Activated T-cell treated with anti-CD3 and anti-CD28 coated beads, Interleukin-2, amount 50 U/mL, for 72 hours (primary cell): ENCODE measurements at regions not wholly inside any gene's neighbourhood (a gene's known extent, or its start where the extent isn't known, plus 50 kb on each side); places are given as distances from the start of the nearest gene placed in this dataset.

Experiments
- ATAC-seq, 2 donors: fragments of 150-1000 bp; cut with Tn5 transposase; replicated peaks in 1 of 2; 2 replicates each; pipeline ENCODE4 v1.10.0; 2021; ENCODE audit warnings: moderate library complexity in 2 of 2, mild to moderate bottlenecking in 1 of 2
- DNase-seq, 2 donors: peaks; one replicate each; pipeline ENCODE4 v3.0.0; 2021 to 2022; ENCODE audit warnings: mixed read lengths in 1 of 2
- H3K27ac Mint-ChIP-seq: one replicate; pipeline ENCODE4 v1.8.0; 2022; ENCODE audit warnings: mild to moderate bottlenecking, moderate library complexity, mixed read lengths
- H3K27me3 Mint-ChIP-seq: one replicate; pipeline ENCODE4 v1.8.0; 2022; ENCODE audit warnings: low read depth, mixed read lengths
- H3K36me3 Mint-ChIP-seq, 2 donors: one replicate each; pipeline ENCODE4 v1.8.0; 2022; ENCODE audit warnings: mixed read lengths in 2 of 2, mild to moderate bottlenecking in 1 of 2; ENCODE audit not compliant: insufficient read depth in 2 of 2
- H3K4me1 Mint-ChIP-seq: one replicate; pipeline ENCODE4 v1.8.0; 2022; ENCODE audit warnings: low read depth, mixed read lengths
- H3K4me3 Mint-ChIP-seq, 2 donors: one replicate each; pipeline ENCODE4 v1.8.0; 2022; ENCODE audit warnings: mild to moderate bottlenecking in 2 of 2, mixed read lengths in 2 of 2, moderate library complexity in 2 of 2
- H3K9me3 Mint-ChIP-seq, 2 donors: one replicate each; pipeline ENCODE4 v1.8.0; 2022; ENCODE audit warnings: mixed read lengths in 2 of 2

DNA sequence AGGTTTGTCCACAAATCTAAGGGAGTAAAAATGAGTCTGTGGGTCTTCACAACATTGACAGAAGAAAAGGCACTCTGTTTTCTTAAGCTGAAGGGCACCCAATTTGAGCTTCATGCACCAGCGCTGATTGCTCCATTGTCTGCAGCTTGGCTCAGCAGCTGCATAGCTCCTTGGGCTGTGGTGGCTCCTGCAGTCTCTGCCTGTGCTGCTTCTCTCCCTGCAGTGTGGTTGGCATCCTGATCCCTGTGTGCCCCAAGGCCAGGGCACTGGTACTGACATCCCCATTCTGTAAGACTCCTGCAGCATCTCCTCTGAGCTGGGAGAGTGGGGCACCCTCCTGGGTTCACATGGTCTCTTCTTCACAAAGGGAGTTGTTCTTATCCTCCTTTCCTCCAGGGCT, 83.2 kb upstream of the B3GAT2 start:
- Mint-ChIP-seq H3K4me1 (no peaks in the 10 kb centered on the region), H3K27ac (no peak overlapping the region), H3K27me3 (peaks cover 14% of the 10 kb centered on the region), H3K36me3 (no peaks in the 10 kb centered on the region), H3K9me3 (no peaks in the 10 kb centered on the region), H3K4me3 (no peak overlapping the region)
- DNase-seq (no peak), ATAC-seq (no peak)

- no peak overlapping the region for H3K4me3 Mint-ChIP-seq
- H3K9me3 Mint-ChIP-seq = no peaks in the 10 kb centered on the region
- H3K27ac Mint-ChIP-seq = no peak overlapping the region
- H3K4me1 Mint-ChIP-seq = no peaks in the 10 kb centered on the region
- H3K27me3 Mint-ChIP-seq = peaks cover 14% of the 10 kb centered on the region
- ATAC-seq = no peak
- H3K36me3 Mint-ChIP-seq = no peaks in the 10 kb centered on the region
- no peak for DNase-seq
These were observed 84.0 kb upstream of the B3GAT2 start for GRCh38 chr6:71040841-71041240.

- no peaks in the 10 kb centered on the region for H3K4me1 Mint-ChIP-seq
- no peaks in the 10 kb centered on the region for H3K36me3 Mint-ChIP-seq
- no peak overlapping the region for H3K27ac Mint-ChIP-seq
These were observed 87.0 kb upstream of the B3GAT2 start for GRCh38 chr6:71043902-71044301.

GRCh38 chr6:71044753-71045152, 87.9 kb upstream of the B3GAT2 start:
- H3K4me1 Mint-ChIP-seq = no peaks in the 10 kb centered on the region
- H3K9me3 Mint-ChIP-seq = no peaks in the 10 kb centered on the region
- no peak for DNase-seq
- H3K27me3 Mint-ChIP-seq = peaks cover 12% of the 10 kb centered on the region
- no peaks in the 10 kb centered on the region for H3K36me3 Mint-ChIP-seq
- ATAC-seq = no peak
- H3K4me3 Mint-ChIP-seq = no peak overlapping the region
- H3K27ac Mint-ChIP-seq = no peak overlapping the region

More at GRCh38 chr6:71043902-71044301, 87.0 kb upstream of the B3GAT2 start:
- DNase-seq (no peak), ATAC-seq (no peak)
- Mint-ChIP-seq H3K9me3 (no peaks in the 10 kb centered on the region), H3K4me3 (no peak overlapping the region), H3K27me3 (peaks cover 12% of the 10 kb centered on the region)

DNA sequence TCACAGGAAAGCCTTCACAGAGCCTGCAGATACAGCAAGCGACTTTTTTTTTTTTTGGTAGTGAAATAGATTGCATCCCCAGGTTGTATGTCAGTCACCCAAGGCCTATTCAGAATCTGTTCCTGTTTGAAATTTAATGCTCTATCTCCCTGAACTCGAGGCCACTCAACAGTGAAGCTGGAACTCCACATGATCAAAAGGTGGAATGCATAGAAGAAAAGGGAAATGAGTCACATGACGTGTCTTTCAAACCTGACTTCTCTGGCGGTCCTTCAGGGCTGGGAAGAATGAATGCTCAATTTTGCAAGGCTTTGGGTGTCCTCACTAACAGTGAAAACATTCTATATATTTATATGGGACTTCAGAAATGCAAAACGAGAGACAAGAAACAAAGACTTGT, 88.4 kb upstream of the B3GAT2 start:
- Mint-ChIP-seq H3K4me1 (no peaks in the 10 kb centered on the region), H3K27me3 (peaks cover 12% of the 10 kb centered on the region), H3K9me3 (no peaks in the 10 kb centered on the region), H3K27ac (no peak overlapping the region), H3K36me3 (no peaks in the 10 kb centered on the region), H3K4me3 (no peak overlapping the region)
- no peak for ATAC-seq
- DNase-seq = no peak

DNA sequence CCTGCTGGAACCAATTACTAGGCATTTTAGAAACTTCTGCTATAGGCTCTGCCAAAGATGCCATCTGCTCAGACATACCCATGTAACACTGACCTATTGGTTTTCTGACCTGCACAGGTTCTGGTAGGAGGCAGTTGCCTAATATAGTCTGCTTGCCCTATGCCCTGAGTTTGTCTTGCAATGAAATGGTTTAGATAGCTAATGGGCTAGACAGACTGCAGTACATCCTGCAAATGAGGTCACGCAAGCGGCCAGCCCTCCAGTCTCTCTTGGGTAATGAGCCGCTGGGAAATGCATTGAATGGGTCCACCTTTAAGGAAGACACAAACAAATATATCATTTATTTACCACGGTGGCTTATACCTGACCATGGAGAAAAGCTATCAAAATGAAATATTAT, 90.6 kb upstream of the B3GAT2 start:
- H3K4me1 Mint-ChIP-seq = no peaks in the 10 kb centered on the region
- DNase-seq (no peak), ATAC-seq (no peak)
- no peak overlapping the region for H3K4me3 Mint-ChIP-seq
- H3K36me3 Mint-ChIP-seq = no peaks in the 10 kb centered on the region
- no peak overlapping the region for H3K27ac Mint-ChIP-seq
- H3K27me3 Mint-ChIP-seq = peaks cover 6% of the 10 kb centered on the region
- H3K9me3 Mint-ChIP-seq = no peaks in the 10 kb centered on the region

- no peak for DNase-seq
- Mint-ChIP-seq H3K27me3 (peaks cover 6% of the 10 kb centered on the region), H3K4me1 (no peaks in the 10 kb centered on the region), H3K9me3 (no peaks in the 10 kb centered on the region), H3K4me3 (no peak overlapping the region), H3K36me3 (no peaks in the 10 kb centered on the region), H3K27ac (no peak overlapping the region)
- ATAC-seq = no peak
These were observed 91.7 kb upstream of the B3GAT2 start for GRCh38 chr6:71048320-71049164.

DNA sequence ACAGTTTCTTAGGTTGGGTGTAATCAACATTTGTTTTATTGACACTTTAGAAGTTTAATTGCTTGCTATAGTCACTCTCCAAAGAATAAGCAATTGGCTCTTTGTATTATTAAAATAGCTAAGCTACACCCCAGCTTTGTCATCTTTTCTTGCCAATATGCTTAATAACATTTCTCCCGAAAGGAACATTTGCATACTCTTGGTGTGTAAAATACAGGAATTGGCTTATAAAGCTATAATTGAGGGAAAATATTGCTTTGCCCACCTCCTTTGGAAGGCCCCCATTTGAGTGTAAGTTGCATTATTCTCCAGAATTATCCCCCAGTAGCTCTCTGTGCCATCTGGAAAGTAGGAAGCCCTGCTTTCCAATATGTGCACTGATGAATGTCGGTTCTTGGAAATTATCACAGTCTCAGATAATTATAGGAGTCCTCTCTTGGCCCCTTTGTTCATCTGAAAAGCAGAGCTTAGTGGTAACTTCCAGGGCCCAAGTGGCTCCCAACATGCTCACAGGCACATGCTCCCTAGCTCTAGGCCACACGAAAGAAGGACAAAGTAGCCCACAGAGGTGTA, 92.4 kb upstream of the B3GAT2 start:
- H3K36me3 Mint-ChIP-seq = no peaks in the 10 kb centered on the region

GRCh38 chr6:71053475-71053874, 96.6 kb upstream of the B3GAT2 start:
- no peaks in the 10 kb centered on the region for H3K4me1 Mint-ChIP-seq
- no peaks in the 10 kb centered on the region for H3K27me3 Mint-ChIP-seq
- no peak overlapping the region for H3K27ac Mint-ChIP-seq
- no peaks in the 10 kb centered on the region for H3K36me3 Mint-ChIP-seq
- ATAC-seq (no peak), DNase-seq (no peak)
- H3K4me3 Mint-ChIP-seq = no peak overlapping the region
- H3K9me3 Mint-ChIP-seq = no peaks in the 10 kb centered on the region

More for the DNA sequence above, 92.4 kb upstream of the B3GAT2 start:
- Mint-ChIP-seq H3K27ac (no peak overlapping the region), H3K9me3 (no peaks in the 10 kb centered on the region), H3K4me1 (no peaks in the 10 kb centered on the region), H3K27me3 (peaks cover 6% of the 10 kb centered on the region), H3K4me3 (no peak overlapping the region)
- DNase-seq = no peak
- ATAC-seq = no peak

- no peaks in the 10 kb centered on the region for H3K9me3 Mint-ChIP-seq
- H3K27me3 Mint-ChIP-seq = no peaks in the 10 kb centered on the region
- H3K4me3 Mint-ChIP-seq = no peak overlapping the region
- DNase-seq (no peak), ATAC-seq (no peak)
- H3K36me3 Mint-ChIP-seq = no peaks in the 10 kb centered on the region
- no peaks in the 10 kb centered on the region for H3K4me1 Mint-ChIP-seq
- no peak overlapping the region for H3K27ac Mint-ChIP-seq
These were observed 99.8 kb upstream of the B3GAT2 start for GRCh38 chr6:71056656-71057055.

GRCh38 chr6:71066153-71066552, 109.3 kb upstream of the B3GAT2 start:
- Mint-ChIP-seq H3K27me3 (no peaks in the 10 kb centered on the region), H3K36me3 (no peaks in the 10 kb centered on the region), H3K27ac (no peak overlapping the region), H3K4me1 (no peaks in the 10 kb centered on the region), H3K9me3 (peaks cover 0 to 2% of the 10 kb centered on the region in 2 donors), H3K4me3 (no peak overlapping the region)
- ATAC-seq (no peak), DNase-seq (no peak)

DNA sequence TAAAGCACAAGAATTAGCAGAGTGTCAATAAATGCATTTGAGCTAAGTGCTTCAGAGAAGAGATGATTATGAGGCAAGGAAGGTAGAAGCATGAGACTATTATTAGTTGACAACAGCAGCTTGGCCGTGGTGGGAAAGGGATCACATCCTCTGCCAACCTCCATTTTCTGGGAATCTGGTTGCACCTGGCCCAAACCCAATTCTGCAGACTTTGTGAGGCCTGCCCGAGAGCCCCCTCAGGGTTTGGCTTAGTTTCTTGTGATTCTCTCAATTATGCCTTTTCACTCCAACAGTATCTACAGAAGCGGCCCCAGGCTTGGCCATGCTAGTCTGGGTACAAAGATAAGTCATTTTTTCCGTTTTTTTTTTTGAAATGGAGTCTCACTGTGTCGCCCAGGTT, 111.0 kb upstream of the B3GAT2 start:
- Mint-ChIP-seq H3K27ac (no peak overlapping the region), H3K9me3 (peaks cover 0 to 2% of the 10 kb centered on the region in 2 donors), H3K27me3 (no peaks in the 10 kb centered on the region), H3K4me1 (no peaks in the 10 kb centered on the region), H3K36me3 (no peaks in the 10 kb centered on the region), H3K4me3 (no peak overlapping the region)
- no peak for DNase-seq
- ATAC-seq = no peak

GRCh38 chr6:71072508-71072907, 115.6 kb upstream of the B3GAT2 start:
- DNase-seq (no peak), ATAC-seq (no peak)
- Mint-ChIP-seq H3K4me3 (no peak overlapping the region), H3K27ac (no peak overlapping the region), H3K4me1 (no peaks in the 10 kb centered on the region), H3K9me3 (peaks cover 4 to 6% of the 10 kb centered on the region in 2 donors), H3K27me3 (peaks cover 5% of the 10 kb centered on the region), H3K36me3 (peaks cover 1 to 2% of the 10 kb centered on the region in 2 donors)

DNA sequence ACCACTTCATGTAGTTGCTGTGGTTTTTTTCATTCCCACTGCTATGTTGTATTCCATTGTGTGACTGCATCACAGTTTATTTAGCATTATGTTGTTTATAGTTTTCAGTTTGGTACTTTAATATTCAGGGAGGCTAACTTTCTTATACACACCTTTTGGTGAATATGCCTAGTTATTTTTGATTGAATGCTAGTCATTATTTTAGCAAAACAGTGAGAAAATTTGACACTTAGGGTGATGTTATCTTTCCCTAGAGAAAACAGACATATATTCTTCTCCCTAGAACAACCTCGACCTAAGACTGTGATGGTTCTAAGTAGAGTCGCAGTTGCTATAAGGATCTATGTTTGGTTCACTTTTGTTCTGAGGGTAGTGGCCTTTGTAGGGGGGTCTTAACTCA, 120.8 kb upstream of the B3GAT2 start:
- H3K4me1 Mint-ChIP-seq = no peaks in the 10 kb centered on the region
- DNase-seq = no peak
- no peak for ATAC-seq
- peaks cover 3 to 6% of the 10 kb centered on the region in 2 donors for H3K36me3 Mint-ChIP-seq
- H3K27ac Mint-ChIP-seq = no peak overlapping the region
- H3K9me3 Mint-ChIP-seq = peaks cover 9 to 14% of the 10 kb centered on the region in 2 donors
- H3K27me3 Mint-ChIP-seq = peaks cover 5% of the 10 kb centered on the region
- H3K4me3 Mint-ChIP-seq = no peak overlapping the region
